ENCODE measurements at regions not wholly inside any gene's neighbourhood (a gene's known extent, or its start where the extent isn't known, plus 50 kb on each side); places are given as distances from the start of the nearest gene placed in this dataset.

DNA sequence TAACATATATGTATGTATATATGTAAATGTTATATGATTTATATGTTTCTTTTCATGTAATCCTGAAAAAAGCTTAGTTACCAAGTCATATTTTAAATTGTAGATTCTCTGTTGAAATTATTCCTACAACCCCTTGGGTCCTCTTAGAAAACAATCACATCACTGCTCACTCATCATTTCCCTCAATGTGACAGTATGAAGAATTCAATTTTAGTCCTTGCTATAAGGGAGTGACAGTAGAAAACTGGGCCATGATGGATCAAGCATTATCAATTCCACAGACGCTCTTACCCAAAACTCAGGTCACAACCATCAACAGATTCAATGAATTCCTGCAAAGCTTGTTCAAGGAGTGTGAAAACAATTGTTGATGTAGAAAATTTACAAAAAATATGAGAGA is 1389.5 kb upstream of the ACVR2A start:
- no peak for DNase-seq (ENCODE audit: low spot score in 2 of 2)
- no peaks in the 10 kb centered on the region for H3K4me1 ChIP-seq
- no peak for TF ChIP-seq POLR2A (IDR thresholded peaks at IDR 0.05)
- no peak for TF ChIP-seq POLR2AphosphoS5 (IDR thresholded peaks at IDR 0.05)
- TF ChIP-seq, protein P1, sequence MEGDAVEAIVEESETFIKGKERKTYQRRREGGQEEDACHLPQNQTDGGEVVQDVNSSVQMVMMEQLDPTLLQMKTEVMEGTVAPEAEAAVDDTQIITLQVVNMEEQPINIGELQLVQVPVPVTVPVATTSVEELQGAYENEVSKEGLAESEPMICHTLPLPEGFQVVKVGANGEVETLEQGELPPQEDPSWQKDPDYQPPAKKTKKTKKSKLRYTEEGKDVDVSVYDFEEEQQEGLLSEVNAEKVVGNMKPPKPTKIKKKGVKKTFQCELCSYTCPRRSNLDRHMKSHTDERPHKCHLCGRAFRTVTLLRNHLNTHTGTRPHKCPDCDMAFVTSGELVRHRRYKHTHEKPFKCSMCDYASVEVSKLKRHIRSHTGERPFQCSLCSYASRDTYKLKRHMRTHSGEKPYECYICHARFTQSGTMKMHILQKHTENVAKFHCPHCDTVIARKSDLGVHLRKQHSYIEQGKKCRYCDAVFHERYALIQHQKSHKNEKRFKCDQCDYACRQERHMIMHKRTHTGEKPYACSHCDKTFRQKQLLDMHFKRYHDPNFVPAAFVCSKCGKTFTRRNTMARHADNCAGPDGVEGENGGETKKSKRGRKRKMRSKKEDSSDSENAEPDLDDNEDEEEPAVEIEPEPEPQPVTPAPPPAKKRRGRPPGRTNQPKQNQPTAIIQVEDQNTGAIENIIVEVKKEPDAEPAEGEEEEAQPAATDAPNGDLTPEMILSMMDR (IDR thresholded peaks at IDR 0.05), result no peak
- H3K27ac ChIP-seq, result no peak overlapping the region
- peaks cover 8 to 14% of the 10 kb centered on the region in 2 donors for H3K9me3 ChIP-seq
- H3K27me3 ChIP-seq, result no peaks in the 10 kb centered on the region
- intact Hi-C loops (cut with DNase I; ENCODE audit: low total_unique reads), result no loop called here
- no peak overlapping the region for H3K4me3 ChIP-seq
- H3K36me3 ChIP-seq, result no peaks in the 10 kb centered on the region

DNA sequence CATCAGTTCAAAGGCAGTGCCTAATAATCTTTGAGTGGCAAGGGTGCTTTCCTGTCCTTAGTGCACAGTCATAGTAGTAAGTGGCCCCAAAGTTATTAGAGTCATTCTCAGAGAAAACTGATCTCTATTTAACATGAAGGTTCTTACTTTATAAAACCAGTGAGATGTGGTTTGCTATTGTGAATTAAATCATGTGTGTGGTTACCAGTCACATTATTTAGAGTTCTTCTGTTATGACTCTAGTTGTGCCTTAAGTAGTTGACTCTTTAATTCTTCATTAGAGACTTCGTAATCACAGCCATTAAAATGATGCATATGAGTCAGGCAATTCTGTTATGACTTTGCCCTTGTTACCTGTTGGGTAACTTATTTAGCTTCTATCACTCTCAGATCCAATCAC is 1392.9 kb upstream of the ACVR2A start:
- Histone ChIP-seq H3K36me3 (no peaks in the 10 kb centered on the region), H3K27ac (no peak overlapping the region), H3K4me3 (no peak overlapping the region), H3K9me3 (no peaks in the 10 kb centered on the region), H3K27me3 (no peaks in the 10 kb centered on the region), H3K4me1 (no peaks in the 10 kb centered on the region)
- TF ChIP-seq, protein P1 (IDR thresholded peaks at IDR 0.05), result no peak
- no peak for TF ChIP-seq POLR2AphosphoS5 (IDR thresholded peaks at IDR 0.05)
- no peak for TF ChIP-seq POLR2A (IDR thresholded peaks at IDR 0.05)
- DNase-seq (ENCODE audit: low spot score in 2 of 2), result no peak
- intact Hi-C loops (cut with DNase I; ENCODE audit: low total_unique reads), result no loop called here

GRCh38 chr2:146450131-146450530 is 1394.7 kb upstream of the ACVR2A start:
- Histone ChIP-seq H3K27me3 (no peaks in the 10 kb centered on the region), H3K4me1 (no peaks in the 10 kb centered on the region), H3K36me3 (no peaks in the 10 kb centered on the region), H3K4me3 (no peak overlapping the region), H3K27ac (no peak overlapping the region), H3K9me3 (no peaks in the 10 kb centered on the region)
- no peak for DNase-seq (ENCODE audit: low spot score in 2 of 2)
- intact Hi-C loops (cut with DNase I; ENCODE audit: low total_unique reads), result no loop called here
- TF ChIP-seq POLR2A (IDR thresholded peaks at IDR 0.05), result no peak
- TF ChIP-seq, protein P1 (IDR thresholded peaks at IDR 0.05), result no peak
- no peak for TF ChIP-seq POLR2AphosphoS5 (IDR thresholded peaks at IDR 0.05)

GRCh38 chr2:146444987-146445386 is 1399.8 kb upstream of the ACVR2A start:
- no peak for TF ChIP-seq POLR2AphosphoS5 (IDR thresholded peaks at IDR 0.05)
- TF ChIP-seq, protein P1 (IDR thresholded peaks at IDR 0.05), result no peak
- no peak for TF ChIP-seq POLR2A (IDR thresholded peaks at IDR 0.05)
- no peaks in the 10 kb centered on the region for H3K36me3 ChIP-seq
- intact Hi-C loops (cut with DNase I; ENCODE audit: low total_unique reads), result no loop called here
- H3K9me3 ChIP-seq, result no peaks in the 10 kb centered on the region
- H3K4me3 ChIP-seq, result no peak overlapping the region
- H3K27me3 ChIP-seq, result no peaks in the 10 kb centered on the region
- no peaks in the 10 kb centered on the region for H3K4me1 ChIP-seq
- H3K27ac ChIP-seq, result no peak overlapping the region
- no peak for DNase-seq (ENCODE audit: low spot score in 2 of 2)

DNA sequence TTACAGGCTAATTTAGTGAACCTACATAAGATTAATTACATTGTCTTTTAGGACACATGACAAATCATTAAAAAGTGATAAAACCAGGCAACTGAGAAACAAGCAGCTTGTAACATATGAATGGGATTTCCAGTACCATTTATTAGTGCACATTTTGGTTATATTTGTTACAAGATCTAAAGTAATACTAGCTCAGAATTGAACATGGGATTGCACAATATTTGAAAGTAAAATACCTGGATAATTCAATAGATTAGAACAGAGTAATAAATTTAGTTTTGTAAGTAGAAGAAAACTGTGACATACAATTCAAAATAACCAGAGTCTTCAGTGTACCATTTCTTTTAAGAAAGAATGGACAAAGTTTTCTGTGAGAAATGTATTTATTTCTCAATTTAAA is 1400.7 kb upstream of the ACVR2A start:
- no peaks in the 10 kb centered on the region for H3K36me3 ChIP-seq
- no peaks in the 10 kb centered on the region for H3K27me3 ChIP-seq
- no peaks in the 10 kb centered on the region for H3K4me1 ChIP-seq
- no peak overlapping the region for H3K4me3 ChIP-seq
- no peaks in the 10 kb centered on the region for H3K9me3 ChIP-seq
- intact Hi-C loops (cut with DNase I; ENCODE audit: low total_unique reads), result no loop called here
- DNase-seq (ENCODE audit: low spot score in 2 of 2), result no peak
- TF ChIP-seq POLR2A (IDR thresholded peaks at IDR 0.05) (no peak), POLR2AphosphoS5 (IDR thresholded peaks at IDR 0.05) (no peak)
- TF ChIP-seq, protein P1 (IDR thresholded peaks at IDR 0.05), result no peak
- H3K27ac ChIP-seq, result no peak overlapping the region
